ENCODE measurements at regions not wholly inside any gene's neighbourhood (a gene's known extent, or its start where the extent isn't known, plus 50 kb on each side); places are given as distances from the start of the nearest gene placed in this dataset.

- TF ChIP-seq, protein P1, sequence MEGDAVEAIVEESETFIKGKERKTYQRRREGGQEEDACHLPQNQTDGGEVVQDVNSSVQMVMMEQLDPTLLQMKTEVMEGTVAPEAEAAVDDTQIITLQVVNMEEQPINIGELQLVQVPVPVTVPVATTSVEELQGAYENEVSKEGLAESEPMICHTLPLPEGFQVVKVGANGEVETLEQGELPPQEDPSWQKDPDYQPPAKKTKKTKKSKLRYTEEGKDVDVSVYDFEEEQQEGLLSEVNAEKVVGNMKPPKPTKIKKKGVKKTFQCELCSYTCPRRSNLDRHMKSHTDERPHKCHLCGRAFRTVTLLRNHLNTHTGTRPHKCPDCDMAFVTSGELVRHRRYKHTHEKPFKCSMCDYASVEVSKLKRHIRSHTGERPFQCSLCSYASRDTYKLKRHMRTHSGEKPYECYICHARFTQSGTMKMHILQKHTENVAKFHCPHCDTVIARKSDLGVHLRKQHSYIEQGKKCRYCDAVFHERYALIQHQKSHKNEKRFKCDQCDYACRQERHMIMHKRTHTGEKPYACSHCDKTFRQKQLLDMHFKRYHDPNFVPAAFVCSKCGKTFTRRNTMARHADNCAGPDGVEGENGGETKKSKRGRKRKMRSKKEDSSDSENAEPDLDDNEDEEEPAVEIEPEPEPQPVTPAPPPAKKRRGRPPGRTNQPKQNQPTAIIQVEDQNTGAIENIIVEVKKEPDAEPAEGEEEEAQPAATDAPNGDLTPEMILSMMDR (IDR thresholded peaks at IDR 0.05; ENCODE audit: insufficient read depth, low read depth, low read length, missing control alignments): no peak
- no peak overlapping the region for H3K4me3 ChIP-seq (ENCODE audit: low read depth, low read length)
- DNase-seq (ENCODE audit: low read depth): no peak
Observed at GRCh38 chr1:106498238-106498637, 558.2 kb upstream of the PRMT6 start.

- TF ChIP-seq, protein P1 (IDR thresholded peaks at IDR 0.05; ENCODE audit: insufficient read depth, low read depth, low read length, missing control alignments): no peak
- no peak for DNase-seq (ENCODE audit: low read depth)
- H3K4me3 ChIP-seq (ENCODE audit: low read depth, low read length): no peak overlapping the region
Observed at GRCh38 chr1:106502659-106503058, 553.8 kb upstream of the PRMT6 start.

- H3K4me3 ChIP-seq (ENCODE audit: low read depth, low read length): no peak overlapping the region
- TF ChIP-seq, protein P1 (IDR thresholded peaks at IDR 0.05; ENCODE audit: insufficient read depth, low read depth, low read length, missing control alignments): no peak
- DNase-seq (ENCODE audit: low read depth): no peak
Observed at GRCh38 chr1:106515375-106515774, 541.1 kb upstream of the PRMT6 start.

DNA sequence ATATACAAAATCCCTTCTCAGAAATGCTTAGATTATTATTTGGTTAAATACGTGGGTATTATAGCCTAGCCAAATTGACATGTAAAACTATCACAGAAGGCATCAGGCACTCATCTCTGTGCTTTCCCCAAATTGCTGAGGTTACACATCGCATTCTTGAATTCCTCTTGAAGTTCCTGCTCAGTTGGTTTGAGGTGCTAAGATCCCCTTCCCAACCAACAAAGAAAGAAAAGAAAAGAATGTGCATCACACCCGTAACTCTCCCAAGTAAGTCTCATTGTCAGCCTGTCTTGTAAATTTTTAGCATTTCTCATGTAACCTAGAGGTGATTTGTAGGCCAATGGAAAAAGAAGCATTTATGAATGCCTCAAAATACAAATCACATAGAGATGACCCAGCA lies 539.2 kb upstream of the PRMT6 start:
- TF ChIP-seq, protein P1 (IDR thresholded peaks at IDR 0.05; ENCODE audit: insufficient read depth, low read depth, low read length, missing control alignments): no peak
- DNase-seq (ENCODE audit: low read depth): no peak
- H3K4me3 ChIP-seq (ENCODE audit: low read depth, low read length): no peak overlapping the region

DNA sequence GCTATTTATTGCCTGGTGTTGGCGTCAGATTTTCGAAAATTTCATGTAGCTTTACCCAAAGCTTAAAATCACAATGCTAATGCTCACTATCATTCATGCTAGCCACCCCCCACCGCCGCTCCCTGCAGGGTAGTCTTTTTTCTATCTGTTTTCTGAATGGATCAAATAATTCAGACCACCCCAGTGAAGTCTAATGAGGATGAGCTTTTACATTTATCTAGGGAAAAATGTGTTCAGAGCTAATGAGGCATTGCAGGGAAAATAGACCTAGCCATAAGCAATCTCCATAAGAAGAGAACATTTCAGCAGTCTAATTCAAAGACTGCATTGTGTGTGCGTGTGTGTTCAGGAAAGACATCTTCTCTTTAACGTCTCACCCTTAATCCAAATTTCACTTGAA lies 533.0 kb upstream of the PRMT6 start:
- no peak overlapping the region for H3K4me3 ChIP-seq (ENCODE audit: low read depth, low read length)
- DNase-seq (ENCODE audit: low read depth): no peak
- TF ChIP-seq, protein P1 (IDR thresholded peaks at IDR 0.05; ENCODE audit: insufficient read depth, low read depth, low read length, missing control alignments): no peak

GRCh38 chr1:106524631-106525030 lies 531.8 kb upstream of the PRMT6 start:
- DNase-seq (ENCODE audit: low read depth): no peak
- no peak overlapping the region for H3K4me3 ChIP-seq (ENCODE audit: low read depth, low read length)
- TF ChIP-seq, protein P1 (IDR thresholded peaks at IDR 0.05; ENCODE audit: insufficient read depth, low read depth, low read length, missing control alignments): no peak

DNA sequence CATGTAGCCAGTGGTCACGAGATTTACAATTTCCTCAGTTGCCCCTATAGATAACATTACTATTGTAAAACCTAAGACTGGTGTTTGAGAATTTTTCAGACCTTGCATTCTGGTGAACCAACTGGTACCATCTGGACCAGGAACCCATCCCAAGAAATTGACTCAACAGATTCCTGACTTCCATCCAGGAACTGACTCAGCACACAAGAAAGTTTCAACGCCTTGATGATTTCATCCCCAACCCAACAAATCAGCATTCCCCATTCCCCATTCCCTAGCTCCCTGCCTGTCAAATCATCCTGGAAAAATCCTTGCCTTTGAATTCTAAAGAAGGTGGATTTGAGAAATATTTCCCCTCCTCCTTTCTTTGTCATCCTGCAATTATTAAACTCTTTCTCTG lies 529.8 kb upstream of the PRMT6 start:
- TF ChIP-seq, protein P1 (IDR thresholded peaks at IDR 0.05; ENCODE audit: insufficient read depth, low read depth, low read length, missing control alignments): no peak
- no peak overlapping the region for H3K4me3 ChIP-seq (ENCODE audit: low read depth, low read length)
- no peak for DNase-seq (ENCODE audit: low read depth)

All from GM12865 (cell line).